ENCODE measurements at regions not wholly inside any gene's neighbourhood (a gene's known extent, or its start where the extent isn't known, plus 50 kb on each side); places are given as distances from the start of the nearest gene placed in this dataset.

GRCh38 chr17:79338152-79338551, 263.5 kb downstream of the ENGASE start:
- no peak for DNase-seq

- DNase-seq = no peak
Measured at GRCh38 chr17:79337053-79337452, 262.4 kb downstream of the ENGASE start.

- no peak for DNase-seq
Measured at GRCh38 chr17:79335456-79335855, 260.8 kb downstream of the ENGASE start.

- DNase-seq = no peak
Measured at GRCh38 chr17:79332011-79332554, 257.5 kb downstream of the ENGASE start.

GRCh38 chr17:79331492-79331891, 256.9 kb downstream of the ENGASE start:
- DNase-seq = no peak

- no peak for DNase-seq
Measured at GRCh38 chr17:79330696-79331095, 256.1 kb downstream of the ENGASE start.

- DNase-seq = no peak
Measured at GRCh38 chr17:79330229-79330628, 255.6 kb downstream of the ENGASE start.

GRCh38 chr17:79326814-79327213, 252.2 kb downstream of the ENGASE start:
- DNase-seq = no peak

- DNase-seq = no peak
Measured at GRCh38 chr17:79325709-79326430, 251.2 kb downstream of the ENGASE start.

- no peak for DNase-seq
Measured at GRCh38 chr17:79324194-79324593, 249.6 kb downstream of the ENGASE start.

GRCh38 chr17:79323566-79323965, 248.9 kb downstream of the ENGASE start:
- no peak for DNase-seq

- no peak for DNase-seq
Measured at GRCh38 chr17:79322211-79323123, 247.8 kb downstream of the ENGASE start.

GRCh38 chr17:79320331-79320730, 245.7 kb downstream of the ENGASE start:
- DNase-seq = no peak

GRCh38 chr17:79317916-79318315, 243.3 kb downstream of the ENGASE start:
- DNase-seq = no peak

GRCh38 chr17:79316805-79317204, 242.2 kb downstream of the ENGASE start:
- DNase-seq = no peak

- no peak for DNase-seq
Measured at GRCh38 chr17:79315358-79316105, 240.9 kb downstream of the ENGASE start.

GRCh38 chr17:79314617-79315357, 240.2 kb downstream of the ENGASE start:
- DNase-seq = no peak

- no peak for DNase-seq
Measured at GRCh38 chr17:79311373-79311772, 236.7 kb downstream of the ENGASE start.

GRCh38 chr17:79306424-79307318, 232.0 kb downstream of the ENGASE start:
- no peak for DNase-seq

- DNase-seq = no peak
Measured at GRCh38 chr17:79305768-79306423, 231.3 kb downstream of the ENGASE start.

- no peak for DNase-seq
Measured at GRCh38 chr17:79305376-79305767, 230.7 kb downstream of the ENGASE start.

Data from activated T-cell treated with anti-CD3 and anti-CD28 coated beads, Interleukin-2, amount 50 U/mL, for 1 hour (primary cell).